Spleen (tissue), 7 donors: ENCODE measurements at regions not wholly inside any gene's neighbourhood (a gene's known extent, or its start where the extent isn't known, plus 50 kb on each side); places are given as distances from the start of the nearest gene placed in this dataset.

ENCODE experiments used
- CTCF ChIP-seq, 11 experiments: fragments of 200-600 bp in 7 of 11; fragments of 450-650 bp in 4 of 11; sonication (generic) in 4 of 11; IDR thresholded peaks in 8 of 11; conservative IDR thresholded peaks in 3 of 11; 1 replicate in 7 of 11; 2 replicates in 4 of 11; pipeline versions ENCODE4 v1.4.0 to v1.8.0; 2016 to 2021; ENCODE audit warnings: antibody characterized with exemption in 11 of 11, inconsistent platforms in 4 of 11, mild to moderate bottlenecking in 1 of 11
- POLR2AphosphoS5 ChIP-seq, 3 donors: sonication (generic); formaldehyde crosslinking; IDR thresholded peaks; one replicate each; pipeline ENCODE4 v1.5.1; 2017; ENCODE audit warnings: antibody characterized with exemption in 3 of 3
- donor health status: DM: no; HTN: no; CAD: no; lungs with moderate emphysema.
- donor health status: DM: no; HTN: no; CAD: no.
- donor health status: DM: no; HTN: no; CAD: no.

- TF ChIP-seq CTCF (IDR thresholded peaks at IDR 0.05 in 8 of 11, conservative IDR thresholded peaks at IDR 0.05 in 3 of 11) (no peak), POLR2AphosphoS5 (IDR thresholded peaks at IDR 0.05) (no peak)
Measured at GRCh38 chr4:136357556-136357955, 1174.7 kb downstream of the PCDH18 start.
